ENCODE measurements at regions not wholly inside any gene's neighbourhood (a gene's known extent, or its start where the extent isn't known, plus 50 kb on each side); places are given as distances from the start of the nearest gene placed in this dataset.

DNA sequence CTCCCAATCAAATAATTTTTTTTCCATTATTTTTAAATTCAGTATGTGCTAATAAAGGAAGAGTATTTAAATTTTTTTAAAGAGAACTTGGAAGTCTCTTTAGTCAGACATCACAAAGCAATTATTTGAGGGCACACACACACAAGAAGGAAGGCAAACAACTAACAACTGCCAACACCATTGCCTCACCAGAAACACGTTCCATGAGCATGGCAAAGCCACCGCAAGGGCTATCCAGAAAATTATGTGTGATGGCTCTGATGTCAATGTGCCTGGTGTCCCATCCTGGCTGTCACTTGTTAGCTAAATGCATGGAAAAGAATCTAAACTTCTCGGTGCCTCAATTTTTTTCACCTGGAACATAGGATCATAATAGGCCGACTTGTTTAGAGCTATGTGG lies 262.9 kb downstream of the SEC16B start:
- TF ChIP-seq, protein P1, sequence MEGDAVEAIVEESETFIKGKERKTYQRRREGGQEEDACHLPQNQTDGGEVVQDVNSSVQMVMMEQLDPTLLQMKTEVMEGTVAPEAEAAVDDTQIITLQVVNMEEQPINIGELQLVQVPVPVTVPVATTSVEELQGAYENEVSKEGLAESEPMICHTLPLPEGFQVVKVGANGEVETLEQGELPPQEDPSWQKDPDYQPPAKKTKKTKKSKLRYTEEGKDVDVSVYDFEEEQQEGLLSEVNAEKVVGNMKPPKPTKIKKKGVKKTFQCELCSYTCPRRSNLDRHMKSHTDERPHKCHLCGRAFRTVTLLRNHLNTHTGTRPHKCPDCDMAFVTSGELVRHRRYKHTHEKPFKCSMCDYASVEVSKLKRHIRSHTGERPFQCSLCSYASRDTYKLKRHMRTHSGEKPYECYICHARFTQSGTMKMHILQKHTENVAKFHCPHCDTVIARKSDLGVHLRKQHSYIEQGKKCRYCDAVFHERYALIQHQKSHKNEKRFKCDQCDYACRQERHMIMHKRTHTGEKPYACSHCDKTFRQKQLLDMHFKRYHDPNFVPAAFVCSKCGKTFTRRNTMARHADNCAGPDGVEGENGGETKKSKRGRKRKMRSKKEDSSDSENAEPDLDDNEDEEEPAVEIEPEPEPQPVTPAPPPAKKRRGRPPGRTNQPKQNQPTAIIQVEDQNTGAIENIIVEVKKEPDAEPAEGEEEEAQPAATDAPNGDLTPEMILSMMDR (conservative IDR thresholded peaks at IDR 0.05; ENCODE audit: low read length), result no peak
- TF ChIP-seq EZH2phosphoT487 (IDR thresholded peaks at IDR 0.05; ENCODE audit: borderline replicate concordance), result no peak
